ENCODE measurements at regions not wholly inside any gene's neighbourhood (a gene's known extent, or its start where the extent isn't known, plus 50 kb on each side); places are given as distances from the start of the nearest gene placed in this dataset.

- no peak for DNase-seq (ENCODE audit: low read depth)
- H3K4me3 ChIP-seq (ENCODE audit: low read depth, low read length) = no peak overlapping the region
- TF ChIP-seq, protein P1, sequence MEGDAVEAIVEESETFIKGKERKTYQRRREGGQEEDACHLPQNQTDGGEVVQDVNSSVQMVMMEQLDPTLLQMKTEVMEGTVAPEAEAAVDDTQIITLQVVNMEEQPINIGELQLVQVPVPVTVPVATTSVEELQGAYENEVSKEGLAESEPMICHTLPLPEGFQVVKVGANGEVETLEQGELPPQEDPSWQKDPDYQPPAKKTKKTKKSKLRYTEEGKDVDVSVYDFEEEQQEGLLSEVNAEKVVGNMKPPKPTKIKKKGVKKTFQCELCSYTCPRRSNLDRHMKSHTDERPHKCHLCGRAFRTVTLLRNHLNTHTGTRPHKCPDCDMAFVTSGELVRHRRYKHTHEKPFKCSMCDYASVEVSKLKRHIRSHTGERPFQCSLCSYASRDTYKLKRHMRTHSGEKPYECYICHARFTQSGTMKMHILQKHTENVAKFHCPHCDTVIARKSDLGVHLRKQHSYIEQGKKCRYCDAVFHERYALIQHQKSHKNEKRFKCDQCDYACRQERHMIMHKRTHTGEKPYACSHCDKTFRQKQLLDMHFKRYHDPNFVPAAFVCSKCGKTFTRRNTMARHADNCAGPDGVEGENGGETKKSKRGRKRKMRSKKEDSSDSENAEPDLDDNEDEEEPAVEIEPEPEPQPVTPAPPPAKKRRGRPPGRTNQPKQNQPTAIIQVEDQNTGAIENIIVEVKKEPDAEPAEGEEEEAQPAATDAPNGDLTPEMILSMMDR (IDR thresholded peaks at IDR 0.05; ENCODE audit: control insufficient read depth, extremely low read depth, insufficient read depth) = no peak
Observed at GRCh38 chr7:119761776-119762175, 511.2 kb upstream of the KCND2 start.

DNA sequence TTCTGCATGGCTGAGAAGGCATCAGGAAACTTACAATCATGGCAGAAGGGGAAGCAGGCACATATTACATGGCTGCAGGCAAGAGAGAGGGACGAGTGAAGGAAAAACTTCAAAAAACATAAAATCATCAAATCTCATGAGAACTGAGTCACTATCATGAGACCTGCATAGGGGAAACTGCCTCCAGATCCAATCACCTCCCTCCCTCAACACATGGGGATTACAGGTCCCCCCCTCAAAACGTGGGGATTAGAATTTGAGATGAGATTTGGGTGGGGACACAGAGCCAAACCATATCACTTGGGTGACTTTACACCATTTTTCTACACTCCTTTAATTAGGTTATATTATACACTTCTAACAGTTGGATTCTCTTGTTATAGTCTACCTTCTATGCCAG lies 490.7 kb upstream of the KCND2 start:
- TF ChIP-seq, protein P1 (IDR thresholded peaks at IDR 0.05; ENCODE audit: control insufficient read depth, extremely low read depth, insufficient read depth) = no peak
- H3K4me3 ChIP-seq (ENCODE audit: low read depth, low read length) = no peak overlapping the region
- DNase-seq (ENCODE audit: low read depth) = no peak

DNA sequence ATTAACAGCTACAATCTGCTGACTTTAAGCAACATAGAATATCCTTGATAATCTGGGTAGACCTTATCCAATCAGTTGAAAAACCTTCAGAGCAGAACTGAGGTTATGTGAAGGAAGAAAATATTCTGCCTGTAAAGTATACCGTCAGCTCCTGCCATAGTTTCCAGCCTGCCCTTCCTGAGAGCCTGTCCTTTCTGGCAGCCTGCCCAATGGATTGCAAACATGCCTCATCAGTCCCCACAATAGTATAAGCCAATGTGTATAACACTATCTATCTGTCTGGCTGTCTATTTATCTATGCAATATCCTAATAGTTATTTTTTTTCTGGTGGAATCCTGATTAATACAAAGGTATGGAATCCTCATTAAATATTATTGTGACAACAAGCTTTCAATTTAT lies 489.2 kb upstream of the KCND2 start:
- DNase-seq (ENCODE audit: low read depth) = no peak
- TF ChIP-seq, protein P1 (IDR thresholded peaks at IDR 0.05; ENCODE audit: control insufficient read depth, extremely low read depth, insufficient read depth) = no peak
- H3K4me3 ChIP-seq (ENCODE audit: low read depth, low read length) = no peak overlapping the region

DNA sequence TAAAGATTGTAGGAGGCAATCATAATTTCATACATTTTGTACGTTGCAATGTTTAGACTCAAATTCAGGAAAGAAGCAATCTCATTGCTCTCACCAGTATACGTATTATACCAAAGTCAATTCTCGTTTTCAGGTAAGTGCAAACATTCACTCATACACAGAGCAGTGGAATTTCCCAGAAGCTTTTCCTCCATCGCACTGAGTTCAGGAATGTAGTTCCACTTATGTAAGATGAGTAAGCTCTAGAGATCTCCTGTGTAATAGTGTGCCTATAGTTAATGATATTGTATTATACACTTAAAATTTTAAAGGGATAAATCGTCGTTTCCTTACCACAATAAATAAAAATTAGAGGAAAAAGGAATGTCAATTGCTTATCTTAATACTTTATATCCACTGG lies 470.8 kb upstream of the KCND2 start:
- no peak for DNase-seq (ENCODE audit: low read depth)
- no peak overlapping the region for H3K4me3 ChIP-seq (ENCODE audit: low read depth, low read length)
- TF ChIP-seq, protein P1 (IDR thresholded peaks at IDR 0.05; ENCODE audit: control insufficient read depth, extremely low read depth, insufficient read depth) = no peak

DNA sequence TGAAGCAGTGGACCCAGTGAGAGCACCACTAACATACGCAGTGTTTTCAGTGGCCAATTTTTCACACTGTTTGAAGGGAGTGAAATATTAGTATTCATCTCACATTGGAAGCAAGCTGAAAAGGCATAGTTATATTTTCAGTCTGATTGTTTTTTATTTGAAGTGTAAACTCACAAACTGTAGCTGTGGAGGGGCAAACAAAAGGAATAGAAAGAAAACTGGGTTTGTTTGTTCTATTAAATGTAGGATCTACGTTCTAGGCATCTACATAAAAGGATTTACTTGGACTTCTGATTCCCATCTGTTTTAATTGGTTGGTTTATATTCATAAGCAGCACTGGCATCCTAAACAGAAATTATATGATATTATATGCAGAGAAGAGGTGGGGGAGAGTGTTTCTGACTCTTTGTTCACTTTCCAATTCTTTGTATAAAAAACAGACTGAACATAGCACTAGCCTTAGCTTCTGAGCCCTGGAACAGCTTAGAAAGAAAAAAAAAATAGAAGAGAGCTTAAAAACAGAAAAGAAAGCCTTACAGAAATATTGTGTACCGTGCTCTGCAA lies 447.8 kb upstream of the KCND2 start:
- TF ChIP-seq, protein P1 (IDR thresholded peaks at IDR 0.05; ENCODE audit: control insufficient read depth, extremely low read depth, insufficient read depth) = no peak
- DNase-seq (ENCODE audit: low read depth) = no peak
- H3K4me3 ChIP-seq (ENCODE audit: low read depth, low read length) = no peak overlapping the region

DNA sequence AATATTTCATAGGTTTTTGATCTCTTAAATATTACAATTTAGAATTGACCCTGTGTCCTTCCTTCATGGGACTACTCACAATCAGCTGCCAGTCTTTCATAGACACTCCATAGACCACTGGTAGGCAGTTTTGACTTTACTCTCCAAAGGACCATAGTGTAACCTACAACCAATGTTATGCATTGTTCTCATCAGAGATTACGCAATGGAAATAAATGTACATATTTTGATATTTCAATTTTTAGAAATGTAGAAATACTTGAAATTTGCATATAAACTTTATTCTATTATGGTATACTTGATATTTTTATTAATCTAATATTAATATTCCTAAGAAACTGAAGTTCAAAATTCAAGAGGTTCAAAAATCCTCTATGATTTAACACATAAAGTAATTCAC lies 446.4 kb upstream of the KCND2 start:
- H3K4me3 ChIP-seq (ENCODE audit: low read depth, low read length) = no peak overlapping the region
- TF ChIP-seq, protein P1 (IDR thresholded peaks at IDR 0.05; ENCODE audit: control insufficient read depth, extremely low read depth, insufficient read depth) = no peak
- no peak for DNase-seq (ENCODE audit: low read depth)

- no peak for DNase-seq (ENCODE audit: low read depth)
- TF ChIP-seq, protein P1 (IDR thresholded peaks at IDR 0.05; ENCODE audit: control insufficient read depth, extremely low read depth, insufficient read depth) = no peak
- H3K4me3 ChIP-seq (ENCODE audit: low read depth, low read length) = no peak overlapping the region
Observed at GRCh38 chr7:119838444-119838843, 434.5 kb upstream of the KCND2 start.

All from LNCaP clone FGC (cell line).